Posterior vena cava (tissue), 2 donors: ENCODE measurements at regions not wholly inside any gene's neighbourhood (a gene's known extent, or its start where the extent isn't known, plus 50 kb on each side); places are given as distances from the start of the nearest gene placed in this dataset.

Experiments used
- DNase-seq: peaks from one replicate; pipeline ENCODE4 v3.0.0-alpha.2; 2020; ENCODE audit warnings: low spot score
- intact Hi-C, 2 donors: fragments of 100-400 bp; cut with DNase I; formaldehyde crosslinking; loops; one replicate each; pipeline versions ENCODE4 v1.14.1 to v1.14.2; 2022 to 2023
- donor health status: DM: yes; HTN: yes; CAD: no.
- donor health status: DM: yes; HTN: yes; CAD: no.

GRCh38 chr13:107874456-107874855 lies 340.9 kb downstream of the LIG4 start:
- intact Hi-C loops = no loop called here
- DNase-seq = no peak

- intact Hi-C loops = no loop called here
- no peak for DNase-seq
These were observed 341.4 kb downstream of the LIG4 start for GRCh38 chr13:107873926-107874325.

- intact Hi-C loops = no loop called here
- DNase-seq = no peak
These were observed 344.9 kb downstream of the LIG4 start for GRCh38 chr13:107870400-107870799.

GRCh38 chr13:107867701-107868661 lies 347.4 kb downstream of the LIG4 start:
- intact Hi-C loops = no loop called here
- peak; percentile 78 for DNase-seq

GRCh38 chr13:107866941-107867623 lies 348.3 kb downstream of the LIG4 start:
- DNase-seq = peak; percentile 81
- intact Hi-C loops = no loop called here

GRCh38 chr13:107866032-107866940 lies 349.1 kb downstream of the LIG4 start:
- DNase-seq = no peak
- intact Hi-C loops = no loop called here

GRCh38 chr13:107865643-107866031 lies 349.7 kb downstream of the LIG4 start:
- no peak for DNase-seq

GRCh38 chr13:107865318-107865575 lies 350.1 kb downstream of the LIG4 start:
- intact Hi-C loops = no loop called here
- no peak for DNase-seq

More at GRCh38 chr13:107865643-107866031, 349.7 kb downstream of the LIG4 start:
- intact Hi-C loops = no loop called here

- intact Hi-C loops = no loop called here
These were observed 350.6 kb downstream of the LIG4 start for GRCh38 chr13:107864543-107865317.

DNA sequence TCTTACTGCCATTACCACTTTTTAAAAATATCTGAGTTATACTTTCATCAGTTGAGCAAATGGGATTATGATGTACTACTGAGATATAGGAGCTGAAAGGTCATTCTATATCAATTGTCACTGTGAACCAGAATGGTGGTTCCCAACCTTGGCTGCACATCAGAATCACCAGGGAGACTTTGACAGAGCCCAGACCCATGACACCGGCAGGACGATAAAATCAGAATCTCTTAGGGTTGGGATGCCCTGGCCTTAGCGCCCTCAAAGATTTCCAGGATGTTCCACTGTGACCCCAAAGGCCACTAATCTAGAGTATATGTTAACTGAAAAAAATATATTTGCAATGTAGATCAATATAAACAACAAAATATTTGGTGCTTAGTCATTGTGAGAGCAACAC lies 355.1 kb downstream of the LIG4 start:
- DNase-seq = no peak
- intact Hi-C loops = no loop called here

More at GRCh38 chr13:107864543-107865317, 350.6 kb downstream of the LIG4 start:
- no peak for DNase-seq

DNA sequence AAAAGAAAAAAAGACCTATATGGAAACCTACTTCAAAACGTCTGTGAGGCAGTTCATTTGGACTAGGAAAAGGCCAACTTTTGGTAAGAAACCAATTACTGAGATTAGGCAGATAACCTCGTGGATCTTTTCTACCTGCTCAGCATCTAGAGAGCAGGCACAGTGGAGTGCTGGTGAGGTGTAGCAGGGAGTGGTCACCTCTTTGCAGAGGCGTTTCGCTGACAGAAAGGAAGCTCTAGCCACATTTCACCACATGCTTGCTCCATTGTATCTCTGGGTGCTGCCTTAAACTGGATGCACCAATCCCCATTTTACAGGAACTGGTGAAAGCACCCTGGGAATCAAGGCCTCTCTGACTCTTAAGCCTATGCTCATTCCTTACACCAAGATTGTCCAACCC lies 360.5 kb downstream of the LIG4 start:
- DNase-seq = no peak
- intact Hi-C loops = no loop called here

DNA sequence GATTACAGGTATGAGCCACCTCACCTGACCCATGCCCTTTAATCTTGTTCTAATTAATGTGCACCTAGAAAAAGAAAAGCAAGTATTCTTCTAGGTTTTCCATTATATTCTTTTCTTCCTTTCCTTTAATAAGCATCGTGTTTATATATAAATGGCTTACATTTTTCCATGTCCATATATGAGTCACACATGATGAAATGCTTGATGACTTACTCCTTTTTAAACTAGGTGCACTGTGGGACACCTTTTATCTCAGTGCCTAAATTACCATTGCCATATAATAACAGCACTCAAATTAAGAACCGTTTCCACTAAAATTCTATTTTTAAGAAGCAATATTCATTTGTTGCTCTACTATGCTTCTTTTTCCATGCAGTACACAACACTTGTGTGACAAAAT lies 363.3 kb downstream of the LIG4 start:
- no peak for DNase-seq
- intact Hi-C loops = no loop called here

DNA sequence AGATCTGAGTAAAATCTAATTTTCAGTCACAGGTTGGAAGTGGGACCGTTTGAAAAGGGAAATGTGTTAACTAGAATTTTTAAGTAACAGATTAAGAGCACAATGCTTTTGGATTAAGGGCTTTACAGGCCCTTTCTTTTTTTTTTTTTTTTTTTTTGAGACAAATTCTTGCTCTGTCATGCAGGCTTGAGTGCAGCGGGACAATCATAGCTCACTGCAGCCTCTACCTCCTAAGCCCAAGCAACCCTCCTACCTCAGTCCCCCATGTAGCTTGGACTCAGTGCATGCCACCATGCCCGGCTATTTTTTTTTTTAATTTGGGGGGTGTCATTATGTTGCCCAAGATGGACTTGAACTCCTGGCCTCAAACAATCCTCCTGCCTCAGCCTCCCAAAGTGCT lies 363.7 kb downstream of the LIG4 start:
- intact Hi-C loops = no loop called here
- no peak for DNase-seq

DNA sequence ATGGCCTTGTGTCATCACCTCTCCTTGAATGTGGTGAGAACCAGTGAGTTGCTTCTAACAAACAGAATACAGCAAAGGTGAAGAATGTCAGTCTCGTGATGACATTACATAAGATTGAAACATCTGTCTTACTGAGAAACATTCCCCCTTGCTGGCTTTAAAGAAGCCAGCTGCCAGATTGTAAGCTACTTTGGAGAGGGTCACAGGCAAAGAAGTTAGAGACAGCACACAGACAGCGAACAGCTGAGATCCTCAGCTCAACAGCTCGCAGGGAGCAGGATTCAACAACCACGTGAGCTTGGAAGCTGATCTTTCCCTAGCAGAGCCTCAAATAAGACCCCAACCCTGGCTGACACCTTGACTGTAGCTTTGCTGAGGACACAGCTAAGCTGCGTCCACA lies 367.9 kb downstream of the LIG4 start:
- no peak for DNase-seq
- intact Hi-C loops = no loop called here

- intact Hi-C loops = no loop called here
These were observed 368.7 kb downstream of the LIG4 start for GRCh38 chr13:107846642-107847041.

GRCh38 chr13:107845911-107846310 lies 369.4 kb downstream of the LIG4 start:
- intact Hi-C loops = no loop called here
- no peak for DNase-seq

More at GRCh38 chr13:107846642-107847041, 368.7 kb downstream of the LIG4 start:
- DNase-seq = no peak

DNA sequence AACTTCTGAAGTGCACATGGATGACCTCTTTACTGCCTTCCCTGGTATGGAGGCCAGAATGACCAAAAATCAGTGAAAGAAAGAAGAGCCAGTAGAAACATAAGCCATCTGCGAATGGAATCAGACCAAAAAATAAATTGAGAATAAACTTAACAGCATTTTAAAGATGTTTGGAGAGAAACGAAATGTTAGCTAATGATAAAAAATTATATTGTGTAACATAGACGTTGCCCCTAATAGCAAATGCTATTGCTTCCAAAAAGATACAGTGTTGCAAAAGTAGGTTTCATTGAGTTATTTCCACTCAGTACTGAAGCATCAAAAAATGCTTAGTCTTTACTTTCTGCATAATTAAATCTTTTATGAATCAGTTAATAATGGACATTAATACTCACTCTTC lies 371.7 kb downstream of the LIG4 start:
- intact Hi-C loops = no loop called here
- DNase-seq = no peak

GRCh38 chr13:107843281-107843680 lies 372.1 kb downstream of the LIG4 start:
- intact Hi-C loops = no loop called here
- no peak for DNase-seq

- DNase-seq = no peak
These were observed 372.7 kb downstream of the LIG4 start for GRCh38 chr13:107842562-107843180.

More at GRCh38 chr13:107842562-107843180, 372.7 kb downstream of the LIG4 start:
- intact Hi-C loops = no loop called here
